Stomach smooth muscle (tissue), 2 donors: ENCODE measurements at regions not wholly inside any gene's neighbourhood (a gene's known extent, or its start where the extent isn't known, plus 50 kb on each side); places are given as distances from the start of the nearest gene placed in this dataset.

Experiments
- H3K27ac ChIP-seq: one replicate; pipeline ENCODE4 v1.7.0; 2013; ENCODE audit warnings: mild to moderate bottlenecking, low read length, inconsistent platforms
- H3K27me3 ChIP-seq, 2 donors: one replicate each; pipeline ENCODE4 v1.7.0; 2013; ENCODE audit warnings: low read length in 2 of 2; ENCODE audit not compliant: insufficient read depth in 2 of 2, control insufficient read depth in 1 of 2
- H3K36me3 ChIP-seq, 2 donors: one replicate each; pipeline ENCODE4 v1.7.0; 2013; ENCODE audit warnings: low read length in 2 of 2; ENCODE audit not compliant: control insufficient read depth in 2 of 2, insufficient read depth in 2 of 2
- H3K4me1 ChIP-seq: one replicate; pipeline ENCODE4 v1.7.0; 2013; ENCODE audit warnings: low read length; ENCODE audit not compliant: control insufficient read depth, insufficient read depth
- H3K4me3 ChIP-seq, 2 donors: one replicate each; pipeline ENCODE4 v1.7.0; 2013; ENCODE audit warnings: low read length in 2 of 2
- H3K9ac ChIP-seq, 2 donors: one replicate each; pipeline ENCODE4 v1.7.0; 2013; ENCODE audit warnings: low read length in 2 of 2, mild to moderate bottlenecking in 1 of 2
- H3K9me3 ChIP-seq, 2 donors: one replicate each; pipeline ENCODE4 v1.7.0; 2013; ENCODE audit warnings: low read length in 2 of 2; ENCODE audit not compliant: control insufficient read depth in 2 of 2
- donor health status: healthy.
- donor health status: Pancreatic carcinoma.

DNA sequence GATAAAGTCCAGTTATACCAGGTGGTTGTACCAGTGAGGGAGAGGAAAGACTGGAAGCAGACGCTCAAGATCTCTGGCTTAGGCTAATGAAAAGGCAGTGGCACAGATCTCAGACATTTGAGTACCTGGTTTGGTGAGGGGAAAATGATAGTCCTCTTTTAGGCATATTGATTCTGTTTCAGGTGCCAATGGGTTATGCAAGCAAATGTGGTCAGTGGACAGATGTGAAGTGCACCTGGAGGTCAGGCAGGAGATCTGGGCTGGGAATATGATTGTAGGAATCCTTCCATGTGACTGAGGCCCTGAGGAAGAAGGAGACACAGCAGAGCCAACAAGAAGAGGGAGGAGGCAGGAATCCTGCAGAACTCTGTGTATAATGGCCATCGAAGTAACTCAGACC is 63.7 kb upstream of the SMARCA2 start:
- H3K4me1 ChIP-seq = no peaks in the 10 kb centered on the region
- no peak overlapping the region for H3K27ac ChIP-seq
- H3K27me3 ChIP-seq = peaks cover 0 to 2% of the 10 kb centered on the region in 2 donors
- H3K36me3 ChIP-seq = no peaks in the 10 kb centered on the region
- H3K4me3 ChIP-seq = no peak overlapping the region
- no peak overlapping the region for H3K9ac ChIP-seq
- no peaks in the 10 kb centered on the region for H3K9me3 ChIP-seq

DNA sequence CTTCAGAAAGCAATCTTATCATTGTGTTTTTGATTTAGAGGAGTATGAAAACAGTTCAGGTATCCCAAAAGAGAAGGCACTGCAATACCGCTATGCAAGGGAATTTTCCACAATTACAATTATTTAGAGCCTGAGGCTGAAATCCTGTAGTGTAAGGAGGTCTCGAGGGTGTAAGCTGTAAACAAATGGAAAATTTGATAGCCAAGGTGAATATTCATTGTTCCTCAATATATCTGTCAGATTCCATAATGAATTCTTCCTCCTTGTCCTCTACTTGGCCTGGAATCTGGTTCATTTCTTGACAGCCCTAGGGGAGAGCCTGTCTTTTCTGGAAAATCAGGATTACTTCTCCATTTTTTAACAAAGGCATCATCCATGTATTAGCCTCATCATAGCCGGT is 63.1 kb upstream of the SMARCA2 start:
- Histone ChIP-seq H3K27me3 (peaks cover 0 to 2% of the 10 kb centered on the region in 2 donors), H3K27ac (no peak overlapping the region), H3K36me3 (no peaks in the 10 kb centered on the region), H3K4me1 (no peaks in the 10 kb centered on the region), H3K9ac (no peak overlapping the region), H3K4me3 (no peak overlapping the region), H3K9me3 (no peaks in the 10 kb centered on the region)

- H3K27ac ChIP-seq = no peak overlapping the region
- no peaks in the 10 kb centered on the region for H3K36me3 ChIP-seq
- no peak overlapping the region for H3K9ac ChIP-seq
- H3K9me3 ChIP-seq = no peaks in the 10 kb centered on the region
- H3K27me3 ChIP-seq = peaks cover 0 to 2% of the 10 kb centered on the region in 2 donors
- H3K4me3 ChIP-seq = no peak overlapping the region
- H3K4me1 ChIP-seq = no peaks in the 10 kb centered on the region
Measured at GRCh38 chr9:1954238-1954637, 60.9 kb upstream of the SMARCA2 start.

DNA sequence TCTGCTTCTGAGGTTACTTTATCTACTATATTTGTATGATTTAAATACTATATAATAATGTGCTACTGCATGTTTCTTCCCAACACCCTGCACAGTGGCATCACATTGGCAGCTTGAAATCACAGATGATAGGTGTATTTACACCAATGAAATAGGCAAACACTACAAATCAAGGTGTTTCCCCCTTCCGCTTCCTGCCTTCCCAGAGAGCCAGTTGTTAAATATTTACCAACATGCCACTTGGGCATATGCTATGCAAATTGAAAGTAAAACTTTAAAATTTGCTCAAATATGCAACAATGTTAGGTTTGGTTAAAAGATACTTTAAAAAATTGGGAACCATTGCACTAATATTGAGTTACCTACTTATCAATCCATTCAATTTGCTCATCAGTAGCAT is 58.2 kb upstream of the SMARCA2 start:
- Histone ChIP-seq H3K27me3 (no peaks in the 10 kb centered on the region), H3K9me3 (no peaks in the 10 kb centered on the region), H3K36me3 (no peaks in the 10 kb centered on the region), H3K9ac (no peak overlapping the region), H3K4me3 (no peak overlapping the region), H3K4me1 (no peaks in the 10 kb centered on the region), H3K27ac (no peak overlapping the region)

GRCh38 chr9:1957856-1958255 is 57.3 kb upstream of the SMARCA2 start:
- Histone ChIP-seq H3K9me3 (no peaks in the 10 kb centered on the region), H3K9ac (no peak overlapping the region), H3K27me3 (no peaks in the 10 kb centered on the region), H3K4me3 (no peak overlapping the region), H3K4me1 (no peaks in the 10 kb centered on the region), H3K36me3 (no peaks in the 10 kb centered on the region), H3K27ac (no peak overlapping the region)

DNA sequence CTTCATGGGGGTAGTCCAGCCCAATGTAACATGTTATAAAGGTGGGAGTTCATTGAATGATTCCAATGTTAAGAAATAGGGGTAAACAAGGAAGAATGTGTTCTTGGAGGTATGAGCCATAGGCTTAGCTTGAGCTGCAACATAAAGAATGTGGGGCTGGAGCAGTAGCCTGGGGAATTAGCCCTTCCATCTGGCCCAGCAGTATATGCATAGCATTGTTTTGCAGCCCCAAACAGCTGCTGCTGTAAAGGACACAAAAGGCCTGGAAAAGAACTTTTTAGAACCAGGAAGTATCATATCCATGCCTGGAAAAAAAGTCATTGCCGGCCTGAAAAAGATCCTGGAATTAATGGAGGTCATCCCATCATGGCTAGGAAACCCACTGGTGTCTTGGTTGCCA is 55.8 kb upstream of the SMARCA2 start:
- H3K4me1 ChIP-seq = no peaks in the 10 kb centered on the region
- H3K27ac ChIP-seq = no peak overlapping the region
- H3K9ac ChIP-seq = no peak overlapping the region
- H3K27me3 ChIP-seq = no peaks in the 10 kb centered on the region
- no peaks in the 10 kb centered on the region for H3K9me3 ChIP-seq
- no peak overlapping the region for H3K4me3 ChIP-seq
- no peaks in the 10 kb centered on the region for H3K36me3 ChIP-seq

GRCh38 chr9:1960342-1961042 is 54.7 kb upstream of the SMARCA2 start:
- H3K9ac ChIP-seq = no peak overlapping the region
- no peaks in the 10 kb centered on the region for H3K36me3 ChIP-seq
- no peaks in the 10 kb centered on the region for H3K9me3 ChIP-seq
- H3K4me3 ChIP-seq = no peak overlapping the region
- no peaks in the 10 kb centered on the region for H3K27me3 ChIP-seq
- no peaks in the 10 kb centered on the region for H3K4me1 ChIP-seq
- H3K27ac ChIP-seq = no peak overlapping the region

DNA sequence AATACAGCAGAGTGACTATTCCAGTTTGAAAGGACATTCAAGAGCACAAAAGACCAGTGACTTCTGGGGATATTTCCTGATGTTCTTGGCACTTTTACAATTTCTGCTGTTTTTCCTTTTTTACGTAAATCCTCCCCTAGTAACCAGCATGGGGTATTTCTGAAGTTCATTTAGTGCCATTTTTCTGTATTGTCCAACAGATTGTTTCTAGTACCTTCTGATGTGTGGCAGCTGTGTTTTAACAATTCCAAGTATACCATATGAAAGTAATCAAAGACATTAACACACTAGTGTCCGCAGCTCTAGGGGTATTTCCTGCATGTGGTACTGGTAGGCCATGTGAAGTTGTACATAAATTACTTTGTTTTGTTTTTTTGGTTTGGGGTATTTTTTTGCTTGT is 53.0 kb upstream of the SMARCA2 start:
- no peaks in the 10 kb centered on the region for H3K27me3 ChIP-seq
- H3K4me3 ChIP-seq = no peak overlapping the region
- no peaks in the 10 kb centered on the region for H3K4me1 ChIP-seq
- no peaks in the 10 kb centered on the region for H3K36me3 ChIP-seq
- H3K9me3 ChIP-seq = no peaks in the 10 kb centered on the region
- no peak overlapping the region for H3K9ac ChIP-seq
- H3K27ac ChIP-seq = no peak overlapping the region

GRCh38 chr9:1962588-1963106 is 52.5 kb upstream of the SMARCA2 start:
- Histone ChIP-seq H3K36me3 (no peaks in the 10 kb centered on the region), H3K27me3 (no peaks in the 10 kb centered on the region), H3K9me3 (no peaks in the 10 kb centered on the region), H3K4me1 (no peaks in the 10 kb centered on the region), H3K4me3 (no peak overlapping the region), H3K9ac (no peak overlapping the region), H3K27ac (no peak overlapping the region)

- H3K9ac ChIP-seq = no peak overlapping the region
Measured at GRCh38 chr9:1964093-1964492, 51.1 kb upstream of the SMARCA2 start.

More at GRCh38 chr9:1964093-1964492, 51.1 kb upstream of the SMARCA2 start:
- H3K4me1 ChIP-seq = no peaks in the 10 kb centered on the region
- no peak overlapping the region for H3K27ac ChIP-seq
- no peak overlapping the region for H3K4me3 ChIP-seq
- H3K27me3 ChIP-seq = no peaks in the 10 kb centered on the region
- no peaks in the 10 kb centered on the region for H3K36me3 ChIP-seq
- no peaks in the 10 kb centered on the region for H3K9me3 ChIP-seq
